ENCODE measurements at regions not wholly inside any gene's neighbourhood (a gene's known extent, or its start where the extent isn't known, plus 50 kb on each side); places are given as distances from the start of the nearest gene placed in this dataset.
A peak's percentile ranks its signal among the peaks of the same experiment; 100 is the strongest.

- no peak overlapping the region for H3T11ph ChIP-seq (ENCODE audit: low read length)
- DNase-seq, result no peak
- H3K18ac ChIP-seq (ENCODE audit: insufficient read length, low read depth, low read length), result no peak overlapping the region
- peaks cover 26 to 32% of the 10 kb centered on the region in 2 experiments for H3K4me1 Mint-ChIP-seq
- peak overlapping the region in 1 of 3 experiments; percentile 24; a peak in 2 of 7 replicates for H3K27ac Mint-ChIP-seq
- no peaks in the 10 kb centered on the region for H3K23me2 ChIP-seq (ENCODE audit: insufficient read length, low read depth, low read length, poor library complexity, severe bottlenecking)
- H4K5ac ChIP-seq (ENCODE audit: insufficient read length, low read depth, low read length), result no peak overlapping the region
- H2BK5ac ChIP-seq (ENCODE audit: insufficient read length, low read length), result no peak overlapping the region
- no peaks in the 10 kb centered on the region for H3K9me3 Mint-ChIP-seq
- no peak overlapping the region for H2BK20ac ChIP-seq (ENCODE audit: low read depth, low read length, poor library complexity, severe bottlenecking)
- no peak overlapping the region for H3K27ac ChIP-seq (ENCODE audit: insufficient read length, low read depth, low read length)
- H2BK15ac ChIP-seq (ENCODE audit: low read depth, low read length), result no peak overlapping the region
- no peak overlapping the region for H3K9ac ChIP-seq (ENCODE audit: extremely low read depth, insufficient read length, low read length)
- H3K14ac ChIP-seq (ENCODE audit: insufficient read depth, low read length), result no peak overlapping the region
- H4K8ac ChIP-seq (replicated peaks; ENCODE audit: insufficient read length, low read depth, low read length), result no peak overlapping the region
- TF ChIP-seq CTCF (conservative IDR thresholded peaks at IDR 0.05), result no peak
- no peaks in the 10 kb centered on the region for H3K27me3 ChIP-seq (ENCODE audit: insufficient read depth, low read length)
- H4K91ac ChIP-seq (ENCODE audit: insufficient read length, low read depth, low read length), result no peak overlapping the region
- H3K4ac ChIP-seq (ENCODE audit: low read depth, low read length), result no peak overlapping the region
- no peak overlapping the region for H3K23ac ChIP-seq (ENCODE audit: insufficient read length, low read depth, low read length)
- H3K4me2 ChIP-seq (ENCODE audit: insufficient read depth, insufficient read length, low read length), result no peak overlapping the region
- no peak overlapping the region for H2AK5ac ChIP-seq (ENCODE audit: insufficient read length, low read length)
- no CpG with 5 or more reads among the region's 5 CpGs for WGBS (ENCODE audit: extremely low coverage, insufficient read length, low lambda C conversion rate)
- H2BK120ac ChIP-seq (ENCODE audit: low read depth, low read length, poor library complexity, severe bottlenecking), result no peak overlapping the region
- no peaks in the 10 kb centered on the region for H3K27me3 Mint-ChIP-seq (ENCODE audit: low read depth)
- H3K9me3 ChIP-seq (ENCODE audit: control insufficient read depth, low read depth, low read length), result no peaks in the 10 kb centered on the region
- no peak overlapping the region for H2AFZ ChIP-seq (ENCODE audit: low read length)
- H4K20me1 ChIP-seq (ENCODE audit: control insufficient read depth, insufficient read depth, insufficient read length), result no peaks in the 10 kb centered on the region
- H3K79me1 ChIP-seq (ENCODE audit: insufficient read depth, low read depth, low read length, poor library complexity, severe bottlenecking), result no peaks in the 10 kb centered on the region
- no peak overlapping the region for H3K56ac ChIP-seq (ENCODE audit: insufficient read length, low read depth, low read length)
- no peak overlapping the region for H2BK12ac ChIP-seq (ENCODE audit: insufficient read length, low read depth, low read length)
- H3K79me2 ChIP-seq (ENCODE audit: insufficient read depth, low read length), result peaks cover 15% of the 10 kb centered on the region; the same call in 1 of the 2 replicates
- no peaks in the 10 kb centered on the region for H3K36me3 Mint-ChIP-seq (ENCODE audit: insufficient read depth in 1 of 3, low read depth in 3 of 3)
- H3K4me3 Mint-ChIP-seq, result no peak overlapping the region
- 0 out of 2 replicates have a peak, but pooled peaks cover 5% of the 10 kb centered on the region for H3K4me1 ChIP-seq (ENCODE audit: insufficient read depth, low read length)
Measured at GRCh38 chr11:92386577-92386976, 162.0 kb downstream of the FAT3 start.
